Stomach (tissue), 8 donors: ENCODE measurements at regions not wholly inside any gene's neighbourhood (a gene's known extent, or its start where the extent isn't known, plus 50 kb on each side); places are given as distances from the start of the nearest gene placed in this dataset.

Experiments used
- DNase-seq, 2 donors: peaks; one replicate each; pipeline versions ENCODE4 v3.0.0 to v3.0.0-alpha.2; 2013 to 2019
- H3K27ac ChIP-seq, 5 donors: fragments of 200-600 bp in 4 of 5; sonication (generic) in 4 of 5; one replicate each; pipeline ENCODE4 v1.5.1; 2013 to 2019; ENCODE audit warnings: mild to moderate bottlenecking in 1 of 5, moderate library complexity in 1 of 5
- H3K27me3 ChIP-seq, 3 donors: fragments of 200-600 bp; sonication (generic); one replicate each; pipeline ENCODE4 v1.5.1; 2017 to 2019; ENCODE audit warnings: mixed run types in 1 of 3
- H3K36me3 ChIP-seq, 4 donors: fragments of 200-600 bp; sonication (generic); 1 replicate in 3 of 4; 2 replicates in 1 of 4; pipeline ENCODE4 v1.5.1; 2016 to 2019
- H3K4me1 ChIP-seq, 4 donors: fragments of 200-600 bp; sonication (generic); one replicate each; pipeline ENCODE4 v1.5.1; 2016 to 2019
- H3K4me3 ChIP-seq, 4 donors: fragments of 200-600 bp; sonication (generic) in 3 of 4; one replicate each; pipeline ENCODE4 v1.5.1; 2016 to 2019; ENCODE audit warnings: mild to moderate bottlenecking in 1 of 4
- H3K9me3 ChIP-seq, 4 donors: fragments of 200-600 bp; sonication (generic); one replicate each; pipeline ENCODE4 v1.5.1; 2016 to 2019
- CTCF ChIP-seq, 7 experiments: fragments of 450-650 bp in 4 of 7; fragments of 200-600 bp in 3 of 7; sonication (generic) in 3 of 7; IDR thresholded peaks; one replicate each; pipeline ENCODE4 v1.5.1; 2016 to 2019; ENCODE audit warnings: antibody characterized with exemption in 7 of 7, control low read depth in 2 of 7, mild to moderate bottlenecking in 1 of 7
- EP300 ChIP-seq: sonication (generic); formaldehyde crosslinking; IDR thresholded peaks from one replicate; pipeline ENCODE4 v1.6.1; 2017; ENCODE audit warnings: antibody characterized with exemption
- POLR2A ChIP-seq, 4 donors: fragments of 450-650 bp; IDR thresholded peaks; one replicate each; pipeline ENCODE4 v1.6.1; 2016; ENCODE audit warnings: antibody characterized with exemption in 4 of 4, control low read depth in 2 of 4, mild to moderate bottlenecking in 1 of 4, moderate library complexity in 1 of 4
- POLR2AphosphoS5 ChIP-seq, 3 donors: sonication (generic); formaldehyde crosslinking; IDR thresholded peaks; one replicate each; pipeline ENCODE4 v1.6.1; 2016; ENCODE audit warnings: antibody characterized with exemption in 3 of 3
- WGBS, 5 donors: extraction: QIAGEN DNeasy Blood & Tissue Kit in 3 of 5; methylation state at CpG; one replicate each; pipeline versions ENCODE4 v1.1.5 to v1.1.7; 2013 to 2018; 5-methylcytosine and 5-hydroxymethylcytosine counted together
- intact Hi-C: fragments of 100-400 bp; cut with DNase I; formaldehyde crosslinking; loops from one replicate; pipeline ENCODE4 v1.15.1; 2023; ENCODE audit warnings: low total_unique reads
- donor health status: healthy with polysubstance abuse.
- donor health status: Bipolar disorder and iron deficiency.
- donor health status: healthy.

DNA sequence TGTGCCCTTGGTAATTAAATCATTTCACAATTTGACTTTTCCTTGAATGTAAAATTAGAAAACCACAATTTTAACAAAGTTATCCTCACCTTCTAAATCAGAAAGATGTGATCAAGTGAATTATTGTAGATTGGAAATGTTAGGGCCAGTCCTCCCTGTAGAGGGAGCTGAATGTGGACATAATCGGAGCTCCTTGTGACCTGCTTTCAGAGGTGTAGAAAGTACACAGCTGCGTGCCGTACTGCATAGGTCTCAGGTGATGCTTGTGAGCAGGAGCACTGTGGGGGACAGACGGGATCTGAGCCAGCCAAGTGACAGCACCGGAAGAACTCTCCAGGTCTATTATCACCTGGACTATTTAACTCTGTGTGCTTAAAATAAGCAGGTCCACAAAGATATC lies 338.0 kb downstream of the AASDHPPT start:
- peak in 2 of 7 experiments; percentile 15 to 33 for TF ChIP-seq CTCF (IDR thresholded peaks at IDR 0.05)
- no peak for TF ChIP-seq POLR2A (IDR thresholded peaks at IDR 0.05)

GRCh38 chr11:106418791-106419190 lies 341.3 kb downstream of the AASDHPPT start:
- 85 to 96% (median 95%) methylated on average over 1 of the region's 1 CpG for WGBS, 5 donors
- no peaks in the 10 kb centered on the region for H3K36me3 ChIP-seq
- H3K27ac ChIP-seq, result no peak overlapping the region
- intact Hi-C loops, result no loop called here
- H3K9me3 ChIP-seq, result no peaks in the 10 kb centered on the region
- no peak overlapping the region for H3K4me3 ChIP-seq
- TF ChIP-seq POLR2A (IDR thresholded peaks at IDR 0.05), result no peak
- TF ChIP-seq POLR2AphosphoS5 (IDR thresholded peaks at IDR 0.05), result no peak
- TF ChIP-seq CTCF (IDR thresholded peaks at IDR 0.05), result no peak
- no peak for TF ChIP-seq EP300
- H3K27me3 ChIP-seq, result no peaks in the 10 kb centered on the region
- DNase-seq, result no peak
- H3K4me1 ChIP-seq, result no peaks in the 10 kb centered on the region

More for the DNA sequence above, 338.0 kb downstream of the AASDHPPT start:
- no peaks in the 10 kb centered on the region for H3K9me3 ChIP-seq
- H3K27me3 ChIP-seq, result no peaks in the 10 kb centered on the region
- H3K36me3 ChIP-seq, result no peaks in the 10 kb centered on the region
- no peaks in the 10 kb centered on the region for H3K4me1 ChIP-seq
- intact Hi-C loops, result no loop called here
- H3K27ac ChIP-seq, result no peak overlapping the region
- no peak overlapping the region for H3K4me3 ChIP-seq
- WGBS, 5 donors, result 25 to 65% (median 40%) methylated on average over 5 of the region's 5 CpGs
- DNase-seq, result peak in 1 of 2 donors; percentile 53

- H3K9me3 ChIP-seq, result no peaks in the 10 kb centered on the region
- TF ChIP-seq CTCF (IDR thresholded peaks at IDR 0.05), result no peak
- TF ChIP-seq POLR2A (IDR thresholded peaks at IDR 0.05), result no peak
- no peak for TF ChIP-seq EP300
- TF ChIP-seq POLR2AphosphoS5 (IDR thresholded peaks at IDR 0.05), result no peak
- H3K4me3 ChIP-seq, result no peak overlapping the region
- intact Hi-C loops, result no loop called here
- no peaks in the 10 kb centered on the region for H3K36me3 ChIP-seq
- 58 to 77% (median 61%) methylated on average over 2 of the region's 2 CpGs for WGBS, 5 donors
- no peak for DNase-seq
- no peaks in the 10 kb centered on the region for H3K27me3 ChIP-seq
- no peaks in the 10 kb centered on the region for H3K4me1 ChIP-seq
- H3K27ac ChIP-seq, result no peak overlapping the region
These were observed 342.7 kb downstream of the AASDHPPT start for GRCh38 chr11:106420048-106420665.

- H3K9me3 ChIP-seq, result no peaks in the 10 kb centered on the region
- DNase-seq, result no peak
- no peaks in the 10 kb centered on the region for H3K36me3 ChIP-seq
- intact Hi-C loops, result no loop called here
- H3K27me3 ChIP-seq, result no peaks in the 10 kb centered on the region
- H3K27ac ChIP-seq, result no peak overlapping the region
- TF ChIP-seq POLR2AphosphoS5 (IDR thresholded peaks at IDR 0.05) (no peak), EP300 (no peak), POLR2A (IDR thresholded peaks at IDR 0.05) (no peak), CTCF (IDR thresholded peaks at IDR 0.05) (no peak)
- no peak overlapping the region for H3K4me3 ChIP-seq
- H3K4me1 ChIP-seq, result no peaks in the 10 kb centered on the region
These were observed 343.2 kb downstream of the AASDHPPT start for GRCh38 chr11:106420686-106421085.
